PC-3 (cell line): ENCODE measurements at regions not wholly inside any gene's neighbourhood (a gene's known extent, or its start where the extent isn't known, plus 50 kb on each side); places are given as distances from the start of the nearest gene placed in this dataset.

Source experiments
- ATAC-seq: fragments of 200-7000 bp; cut with Tn5 transposase; 2 replicates; pipeline ENCODE4 v1.9.1; 2020; ENCODE audit warnings: mild to moderate bottlenecking, moderate library complexity
- BruUV-seq: library from RNA; stranded (reverse); fragments of 400-500 nt; replicated peaks from 2 replicates; lab custom pipeline; 2021; lab: Mats Ljungman, UMichigan
- CTCF ChIA-PET: fragments of 300-600 bp; sonication (Branson Sonifier 250); formaldehyde crosslinking; loops from one replicate; lab custom pipeline; 2022; ENCODE audit warnings: antibody characterized with exemption; lab: Charles Lee
- POLR2A ChIA-PET: fragments of 300-600 bp; sonication (Branson Sonifier 250); formaldehyde crosslinking; loops from one replicate; lab custom pipeline; 2022; ENCODE audit warnings: antibody characterized with exemption; ENCODE audit not compliant: unreplicated experiment; lab: Charles Lee
- DNase-seq: peaks from one replicate; pipeline ENCODE4 v3.0.0-alpha.2; 2015
- H2AFZ ChIP-seq: fragments of 300-600 bp; sonication (generic); 2 replicates; pipeline ENCODE4 v1.6.0; 2016; ENCODE audit warnings: antibody characterized with exemption, low read length
- H3F3A ChIP-seq: fragments of 300-600 bp; sonication (generic); one replicate; pipeline ENCODE4 v1.6.0; 2017; ENCODE audit warnings: antibody characterized with exemption, low read length, control low read depth, mild to moderate bottlenecking; ENCODE audit not compliant: unreplicated experiment
- H3K27ac ChIP-seq: fragments of 300-600 bp; sonication (generic); 2 replicates; pipeline ENCODE4 v1.5.1; 2016; ENCODE audit warnings: mild to moderate bottlenecking, low read length
- H3K27me3 ChIP-seq: fragments of 300-600 bp; sonication (generic); 2 replicates; pipeline ENCODE4 v1.6.1; 2016; ENCODE audit warnings: low read length, mixed read lengths
- H3K36me3 ChIP-seq: fragments of 300-600 bp; sonication (generic); 2 replicates; pipeline ENCODE4 v1.6.1; 2016; ENCODE audit warnings: low read depth, mixed run types, low read length, mixed read lengths
- H3K4me1 ChIP-seq: fragments of 300-600 bp; sonication (generic); 2 replicates; pipeline ENCODE4 v1.5.1; 2016; ENCODE audit warnings: low read length; ENCODE audit not compliant: insufficient read depth
- H3K4me2 ChIP-seq: fragments of 300-600 bp; sonication (generic); 2 replicates; pipeline ENCODE4 v1.6.0; 2016; ENCODE audit warnings: low read length
- H3K4me3 ChIP-seq: fragments of 300-600 bp; sonication (generic); 2 replicates; pipeline ENCODE4 v1.5.1; 2016; ENCODE audit warnings: mild to moderate bottlenecking, low read length, mixed read lengths
- H3K79me2 ChIP-seq: fragments of 300-600 bp; sonication (generic); 2 replicates; pipeline ENCODE4 v1.6.1; 2017; ENCODE audit warnings: low read length, mixed read lengths
- H3K9ac ChIP-seq: fragments of 300-600 bp; sonication (generic); 2 replicates; pipeline ENCODE4 v1.6.0; 2016; ENCODE audit warnings: mild to moderate bottlenecking, low read length
- H3K9me2 ChIP-seq: fragments of 300-600 bp; sonication (generic); replicated peaks from 2 replicates; pipeline ENCODE4 v1.6.1; 2016; ENCODE audit warnings: mixed run types, low read length, mixed read lengths
- H3K9me3 ChIP-seq: fragments of 300-600 bp; sonication (generic); 2 replicates; pipeline ENCODE4 v1.6.1; 2016; ENCODE audit warnings: low read length, mixed read lengths
- H4K20me1 ChIP-seq: fragments of 300-600 bp; sonication (generic); 2 replicates; pipeline ENCODE4 v1.6.1; 2016; ENCODE audit warnings: low read length, mixed read lengths
- EZH2 ChIP-seq: fragments of 300-600 bp; sonication (generic); IDR thresholded peaks from one replicate; pipeline ENCODE4 v1.6.1; 2017; ENCODE audit warnings: antibody characterized with exemption, mild to moderate bottlenecking, low read length; ENCODE audit not compliant: unreplicated experiment
- EZH2phosphoT487 ChIP-seq: fragments of 300-600 bp; sonication (generic); IDR thresholded peaks from 2 replicates; pipeline ENCODE4 v1.6.1; 2018; ENCODE audit warnings: mild to moderate bottlenecking, antibody characterized with exemption, low read length, borderline replicate concordance
- intact Hi-C: fragments of 100-400 bp; cut with micrococcal nuclease; formaldehyde crosslinking; loops from 2 replicates; pipeline ENCODE4 v1.9.0; 2023
- TF ChIP-seq, protein P1 (sequence below): fragments of 300-600 bp; sonication (generic); conservative IDR thresholded peaks from 2 replicates; pipeline ENCODE4 v1.5.1; 2017; ENCODE audit warnings: antibody characterized with exemption, low read depth, mild to moderate bottlenecking, low read length

DNA sequence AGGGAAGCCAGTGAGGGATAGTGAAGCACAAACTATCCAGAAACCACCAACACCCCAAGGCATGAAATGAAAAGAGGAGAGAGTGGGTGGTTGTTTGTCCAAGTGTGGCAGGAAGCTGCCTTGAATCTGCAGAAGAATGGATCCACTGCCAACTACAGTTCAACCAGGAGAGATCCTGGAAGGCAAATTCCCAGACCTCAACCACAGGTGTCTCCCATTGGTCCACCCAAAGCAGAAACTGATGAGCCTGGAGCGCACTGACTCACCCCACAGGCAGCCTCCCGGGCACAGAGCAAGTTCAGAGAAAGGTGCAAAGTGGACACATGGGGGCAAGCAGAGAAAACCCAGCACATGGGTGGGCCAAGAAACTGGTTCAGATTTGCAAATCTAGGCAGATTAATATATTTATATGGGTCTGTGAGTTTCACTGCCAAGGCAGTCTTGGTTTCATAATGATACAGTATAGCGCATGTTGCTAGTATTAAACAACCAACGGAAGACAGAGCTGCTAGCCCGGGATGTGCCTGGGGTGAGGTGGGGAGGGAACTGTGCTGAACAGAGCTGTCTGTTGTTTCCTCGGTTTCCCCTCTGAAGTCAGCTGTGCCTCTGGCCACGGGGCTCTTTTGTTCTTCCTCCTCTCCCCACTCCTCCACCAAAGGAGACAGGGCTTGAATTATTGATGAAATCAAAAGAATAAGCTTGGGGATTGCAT, 416.2 kb upstream of the CCDC196 start:
- H3K27me3 ChIP-seq = peaks cover 67% of the 10 kb centered on the region
- CTCF ChIA-PET = interaction anchor here (0.6 kb wide), 2 partner anchors 655 to 928 kb away, joined by 3 to 5 read pairs; no protein-coding TSS in a partner anchor
- H3F3A ChIP-seq = no peaks in the 10 kb centered on the region
- H3K9me2 ChIP-seq = no peaks in the 10 kb centered on the region
- DNase-seq = peak; percentile 48
- no peak for ATAC-seq
- H4K20me1 ChIP-seq = no peaks in the 10 kb centered on the region
- no peak overlapping the region; the same call in 1 of the 2 replicates for H3K4me2 ChIP-seq
- no peak overlapping the region for H2AFZ ChIP-seq
- BruUV-seq = no TSS peak
- TF ChIP-seq, protein P1, sequence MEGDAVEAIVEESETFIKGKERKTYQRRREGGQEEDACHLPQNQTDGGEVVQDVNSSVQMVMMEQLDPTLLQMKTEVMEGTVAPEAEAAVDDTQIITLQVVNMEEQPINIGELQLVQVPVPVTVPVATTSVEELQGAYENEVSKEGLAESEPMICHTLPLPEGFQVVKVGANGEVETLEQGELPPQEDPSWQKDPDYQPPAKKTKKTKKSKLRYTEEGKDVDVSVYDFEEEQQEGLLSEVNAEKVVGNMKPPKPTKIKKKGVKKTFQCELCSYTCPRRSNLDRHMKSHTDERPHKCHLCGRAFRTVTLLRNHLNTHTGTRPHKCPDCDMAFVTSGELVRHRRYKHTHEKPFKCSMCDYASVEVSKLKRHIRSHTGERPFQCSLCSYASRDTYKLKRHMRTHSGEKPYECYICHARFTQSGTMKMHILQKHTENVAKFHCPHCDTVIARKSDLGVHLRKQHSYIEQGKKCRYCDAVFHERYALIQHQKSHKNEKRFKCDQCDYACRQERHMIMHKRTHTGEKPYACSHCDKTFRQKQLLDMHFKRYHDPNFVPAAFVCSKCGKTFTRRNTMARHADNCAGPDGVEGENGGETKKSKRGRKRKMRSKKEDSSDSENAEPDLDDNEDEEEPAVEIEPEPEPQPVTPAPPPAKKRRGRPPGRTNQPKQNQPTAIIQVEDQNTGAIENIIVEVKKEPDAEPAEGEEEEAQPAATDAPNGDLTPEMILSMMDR = no peak
- TF ChIP-seq EZH2phosphoT487 (no peak), EZH2 (no peak)
- intact Hi-C loops = loop anchor here (2.0 to 10.0 kb wide), 2 partner anchors 657 to 905 kb away; partner anchors contain the start of gene FUT8
- no peaks in the 10 kb centered on the region for H3K36me3 ChIP-seq
- no peak overlapping the region for H3K9ac ChIP-seq
- POLR2A ChIA-PET = no interaction called here
- H3K9me3 ChIP-seq = no peaks in the 10 kb centered on the region
- no peak overlapping the region for H3K4me3 ChIP-seq
- no peak overlapping the region for H3K27ac ChIP-seq
- peaks cover 4% of the 10 kb centered on the region; the same call in 1 of the 2 replicates for H3K4me1 ChIP-seq
- no peaks in the 10 kb centered on the region for H3K79me2 ChIP-seq

DNA sequence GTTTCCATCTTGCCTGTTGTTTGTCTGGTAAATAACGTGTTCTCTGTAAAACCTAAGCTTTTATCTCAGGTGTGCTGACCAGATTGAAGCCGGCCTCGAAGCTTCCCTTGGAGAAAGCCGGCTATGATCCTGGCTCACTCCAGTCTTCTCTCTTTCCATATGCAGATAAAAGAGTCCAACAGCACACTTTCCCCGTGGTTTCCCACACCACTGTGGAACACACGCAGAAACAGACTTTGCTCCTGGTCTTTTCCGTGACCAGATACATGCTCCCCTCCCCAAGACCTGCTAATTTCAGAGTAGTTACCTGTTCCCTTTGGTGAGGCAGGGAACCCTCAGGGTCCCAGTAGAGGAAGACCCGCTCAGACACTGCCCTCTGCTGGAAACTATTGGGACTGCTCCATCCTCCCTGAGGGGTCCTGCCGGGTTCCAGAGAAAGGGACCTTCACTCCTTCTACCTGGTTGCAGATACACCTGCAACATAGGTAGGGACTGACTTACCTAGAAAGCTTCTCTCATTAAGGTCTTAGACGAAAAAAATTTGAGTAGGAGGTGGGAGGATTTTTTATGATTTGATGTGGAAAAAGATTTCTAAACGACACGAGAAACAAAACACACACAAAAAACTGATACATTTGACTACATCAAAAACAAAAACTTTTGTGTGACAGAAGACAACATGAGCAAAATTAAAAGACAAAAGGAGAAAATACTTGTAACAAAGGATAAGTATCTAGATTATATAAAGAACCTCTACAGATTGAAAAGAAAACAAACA, 415.4 kb upstream of the CCDC196 start:
- H3K27ac ChIP-seq = no peak overlapping the region
- DNase-seq (peak; percentile 74), ATAC-seq (peak; percentile 76)
- no peak for TF ChIP-seq EZH2
- TF ChIP-seq, protein P1 = peak; percentile 97
- H3K9me2 ChIP-seq = no peaks in the 10 kb centered on the region
- no peaks in the 10 kb centered on the region for H4K20me1 ChIP-seq
- BruUV-seq = no TSS peak
- H3K9ac ChIP-seq = no peak overlapping the region
- no peaks in the 10 kb centered on the region for H3F3A ChIP-seq
- peaks cover 4% of the 10 kb centered on the region; the same call in 1 of the 2 replicates for H3K4me1 ChIP-seq
- H3K9me3 ChIP-seq = no peaks in the 10 kb centered on the region
- no peaks in the 10 kb centered on the region for H3K79me2 ChIP-seq
- no peak overlapping the region; the same call in 1 of the 2 replicates for H3K4me2 ChIP-seq
- H2AFZ ChIP-seq = no peak overlapping the region
- no peak overlapping the region for H3K4me3 ChIP-seq
- intact Hi-C loops = loop anchor here (2.0 to 10.0 kb wide), 2 partner anchors 658 to 906 kb away; partner anchors contain the start of gene FUT8
- peaks cover 67% of the 10 kb centered on the region for H3K27me3 ChIP-seq
- ChIA-PET CTCF (interaction anchor here (0.6 kb wide), 3 partner anchors 113 to 929 kb away, joined by 3 to 6 read pairs (median 5); no protein-coding TSS in a partner anchor), POLR2A (no interaction called here)
- H3K36me3 ChIP-seq = no peaks in the 10 kb centered on the region
